Ramos (cell line): ENCODE measurements at regions not wholly inside any gene's neighbourhood (a gene's known extent, or its start where the extent isn't known, plus 50 kb on each side); places are given as distances from the start of the nearest gene placed in this dataset.

Source experiments
- in situ Hi-C: fragments of 300-500 bp; cut with MboI; formaldehyde crosslinking; loops from one replicate; pipeline ENCODE4 v1.14.3; 2022; ENCODE audit warnings: low sequenced_read_pairs; ENCODE audit not compliant: unreplicated experiment

GRCh38 chr1:234776876-234777855, 167.2 kb upstream of the IRF2BP2 start:
- in situ Hi-C loops = no loop called here

- in situ Hi-C loops = no loop called here
These were observed 166.4 kb upstream of the IRF2BP2 start for GRCh38 chr1:234776256-234776875.

DNA sequence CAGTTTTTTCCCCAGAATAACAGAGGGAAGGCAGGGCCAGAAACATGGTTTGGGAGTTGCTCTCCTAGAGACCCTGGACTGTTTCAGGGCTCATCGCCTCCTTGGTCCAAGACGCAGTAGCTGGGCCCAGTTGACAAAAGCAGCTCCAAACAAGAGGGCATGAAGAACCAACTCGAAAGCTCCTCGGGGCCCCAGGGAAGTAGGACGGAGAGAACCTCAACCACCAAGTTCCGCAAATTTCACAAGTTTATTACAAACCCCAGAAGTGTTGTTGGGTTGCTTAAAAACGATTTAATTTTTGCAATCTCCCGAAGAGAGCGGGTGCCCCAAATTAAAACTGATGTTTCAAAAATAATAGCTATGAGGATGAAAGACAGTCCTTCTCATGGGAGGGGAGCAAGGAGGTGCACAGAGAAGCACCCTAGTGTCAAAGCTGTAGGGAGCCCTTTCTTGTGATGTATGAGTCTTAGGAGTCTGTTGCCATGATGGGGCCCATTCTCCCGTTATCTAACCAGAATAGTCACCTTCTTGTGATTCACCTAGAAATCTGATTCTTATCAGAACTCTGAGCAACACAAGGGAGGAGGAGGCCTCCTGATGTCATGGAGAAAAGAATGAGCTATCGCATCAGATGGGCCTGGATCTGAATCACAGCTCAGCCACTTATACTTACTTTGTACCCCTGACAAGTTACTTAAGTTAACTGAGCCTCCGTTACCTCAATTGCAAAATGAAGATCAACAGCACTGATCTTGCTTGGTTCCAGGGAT, 165.7 kb upstream of the IRF2BP2 start:
- in situ Hi-C loops = no loop called here

- in situ Hi-C loops = no loop called here
These were observed 165.0 kb upstream of the IRF2BP2 start for GRCh38 chr1:234774971-234775370.

DNA sequence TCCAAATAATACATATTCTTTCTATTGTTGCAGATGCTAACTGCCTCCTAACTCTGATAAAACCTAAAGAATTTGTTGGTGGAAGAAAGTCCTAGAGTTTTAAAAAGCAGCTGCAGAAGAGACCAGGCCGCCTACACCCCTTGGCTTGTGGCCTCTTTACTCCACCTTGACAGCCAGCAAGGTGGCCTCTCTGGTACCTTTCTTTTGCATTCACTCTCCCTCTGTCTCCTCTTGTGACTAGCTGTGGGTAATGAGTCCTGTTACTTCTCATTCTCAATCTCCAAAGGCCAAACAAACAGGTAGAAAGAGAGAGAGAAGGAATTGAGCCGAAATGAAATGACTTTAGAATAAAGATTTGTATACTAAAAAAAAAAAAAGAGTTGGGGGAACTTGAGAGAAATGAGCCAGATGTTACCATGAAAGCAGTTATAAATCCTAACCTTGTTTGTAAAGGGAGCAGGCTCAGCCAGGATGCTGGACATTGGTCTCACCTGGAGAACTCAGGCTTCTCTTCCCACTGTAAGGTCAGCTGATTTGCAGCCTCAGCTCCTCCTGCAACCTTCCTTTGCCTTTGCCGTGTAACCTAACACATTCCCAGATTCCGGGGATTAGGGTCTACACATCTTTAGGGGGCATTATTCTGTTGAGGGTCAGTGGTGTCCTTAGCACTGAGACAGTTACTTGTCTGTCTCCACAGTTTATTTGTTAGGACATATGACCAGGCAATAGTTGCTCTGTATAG, 164.1 kb upstream of the IRF2BP2 start:
- in situ Hi-C loops = no loop called here

GRCh38 chr1:234772345-234773147, 162.6 kb upstream of the IRF2BP2 start:
- in situ Hi-C loops = no loop called here

- in situ Hi-C loops = no loop called here
These were observed 161.8 kb upstream of the IRF2BP2 start for GRCh38 chr1:234771642-234772344.

DNA sequence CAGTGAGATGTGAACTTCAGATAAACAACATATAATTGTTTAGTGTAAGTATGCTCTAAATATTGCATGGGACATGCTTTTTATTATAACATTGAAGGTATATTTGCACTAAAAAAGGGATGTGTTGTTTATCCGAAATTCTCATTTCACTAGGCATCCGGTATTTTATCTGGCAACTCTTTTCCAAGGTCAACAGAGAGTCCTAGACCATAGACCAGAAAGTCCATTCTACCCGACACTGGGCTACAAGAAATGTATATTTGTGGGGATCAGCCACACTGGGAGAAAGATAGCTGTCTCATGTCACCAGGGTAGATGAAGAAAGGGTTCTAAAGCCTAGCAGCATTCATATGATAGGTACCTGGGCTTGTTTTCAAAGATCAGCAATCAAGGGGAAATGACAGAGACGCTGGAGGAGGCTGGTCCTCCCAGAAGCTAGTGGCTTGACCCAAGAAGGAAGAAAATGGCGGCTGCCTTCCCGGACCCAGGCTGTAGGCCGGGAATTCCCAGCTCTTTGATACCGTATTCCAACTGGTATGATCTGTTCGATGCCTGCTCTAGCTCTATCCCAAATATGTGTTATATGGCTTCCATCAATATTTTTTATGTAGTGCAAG, 161.1 kb upstream of the IRF2BP2 start:
- in situ Hi-C loops = no loop called here

- in situ Hi-C loops = no loop called here
These were observed 160.2 kb upstream of the IRF2BP2 start for GRCh38 chr1:234769986-234770795.

DNA sequence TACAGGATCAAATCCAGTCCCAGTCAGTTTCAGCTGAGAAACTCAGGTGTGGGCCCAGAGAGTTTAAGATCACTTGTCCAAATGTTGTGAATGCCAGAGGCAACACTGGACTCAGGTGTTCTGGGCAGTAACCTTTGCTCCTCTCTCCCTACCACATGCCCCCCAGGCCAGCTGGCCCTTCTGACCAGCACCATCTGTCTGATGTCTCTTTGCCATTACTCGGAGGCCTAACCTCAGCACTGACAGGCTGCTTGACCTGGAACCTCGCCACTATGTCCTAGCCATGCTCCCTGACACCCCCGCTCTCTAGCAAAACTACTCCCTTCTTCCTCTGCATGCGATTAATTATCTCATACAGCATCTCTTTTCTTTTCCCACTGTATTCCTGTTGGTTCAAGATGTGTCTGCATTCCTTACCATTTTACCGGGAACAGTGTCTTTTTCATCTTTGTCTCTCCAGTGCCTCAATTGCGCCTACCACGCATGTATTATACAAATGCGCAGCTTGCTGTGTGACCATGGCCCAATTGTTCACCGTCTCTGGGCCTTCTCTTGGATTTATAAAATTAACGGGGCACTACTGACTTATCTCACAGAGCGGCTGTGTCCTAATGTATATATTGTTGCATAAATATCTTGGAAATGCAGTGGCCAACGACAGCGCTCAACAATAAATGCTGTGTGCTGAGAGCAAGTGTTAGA, 159.5 kb upstream of the IRF2BP2 start:
- in situ Hi-C loops = no loop called here

GRCh38 chr1:234768569-234769283, 158.7 kb upstream of the IRF2BP2 start:
- in situ Hi-C loops = no loop called here

DNA sequence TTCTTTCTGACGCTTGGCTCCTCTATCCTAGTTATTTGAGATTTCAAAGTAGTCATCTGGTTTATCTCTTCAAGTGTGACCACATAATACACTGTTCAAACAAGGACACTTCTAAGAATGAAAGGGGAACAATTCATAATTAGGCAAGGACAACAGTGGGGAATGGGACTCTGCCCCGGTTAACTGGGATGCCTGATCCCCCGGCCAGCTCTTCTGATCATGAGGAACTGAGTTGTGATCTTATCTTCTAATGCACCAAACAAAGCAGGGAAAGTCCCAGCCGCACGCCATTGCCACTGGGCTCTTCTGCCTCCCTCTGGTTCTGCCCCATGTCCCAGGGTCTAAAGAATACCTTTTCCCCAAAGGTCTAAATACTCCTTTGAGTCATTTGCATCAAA, 158.2 kb upstream of the IRF2BP2 start:
- in situ Hi-C loops = no loop called here

GRCh38 chr1:234765672-234766071, 155.7 kb upstream of the IRF2BP2 start:
- in situ Hi-C loops = no loop called here

- in situ Hi-C loops = no loop called here
These were observed 155.2 kb upstream of the IRF2BP2 start for GRCh38 chr1:234765181-234765580.

DNA sequence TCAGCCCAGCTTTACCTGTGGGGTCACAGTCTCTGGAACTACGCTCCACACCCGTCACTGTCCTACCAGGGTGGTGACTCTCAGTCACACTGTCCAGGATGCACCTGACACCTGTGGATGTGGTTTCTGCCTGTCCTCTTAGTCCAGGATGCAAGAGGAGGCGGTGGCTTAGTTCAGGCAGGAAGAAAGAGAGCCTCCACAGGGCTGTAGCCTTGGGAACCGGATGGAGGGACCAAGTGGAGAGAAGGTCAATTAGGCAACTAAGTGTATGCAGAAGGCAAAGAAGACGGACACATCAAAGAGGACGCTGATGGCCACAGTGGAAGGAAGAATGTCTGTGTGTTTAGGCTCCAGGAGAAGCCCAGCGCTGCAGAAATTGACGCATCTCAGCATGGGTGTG, 153.9 kb upstream of the IRF2BP2 start:
- in situ Hi-C loops = no loop called here

DNA sequence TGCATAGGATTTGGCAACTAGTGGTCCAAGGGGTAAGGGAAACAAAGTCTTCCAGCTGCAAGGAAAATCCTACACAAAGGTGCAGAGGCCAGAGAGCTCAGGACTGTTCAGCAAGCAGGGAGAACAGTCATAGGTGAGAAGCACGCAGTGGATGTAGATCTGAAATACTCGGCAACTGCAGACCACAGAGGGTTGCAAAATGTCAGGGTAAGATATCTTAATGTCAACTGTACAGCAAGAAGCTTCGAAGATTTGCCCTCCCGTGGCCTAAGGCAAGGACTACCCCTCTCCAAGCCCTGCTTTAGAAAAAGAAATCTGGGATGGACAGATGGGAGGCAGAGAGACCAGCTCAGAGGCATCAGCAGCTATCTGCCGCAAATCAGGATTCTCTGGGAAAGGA, 153.4 kb upstream of the IRF2BP2 start:
- in situ Hi-C loops = no loop called here
